ENCODE measurements at regions not wholly inside any gene's neighbourhood (a gene's known extent, or its start where the extent isn't known, plus 50 kb on each side); places are given as distances from the start of the nearest gene placed in this dataset.

- Mint-ChIP-seq H3K27ac (no peak overlapping the region), H3K27me3 (ENCODE audit: insufficient read depth) (no peaks in the 10 kb centered on the region), H3K9me3 (peaks cover 7% of the 10 kb centered on the region), H3K4me1 (peaks cover 2% of the 10 kb centered on the region), H3K4me3 (no peak overlapping the region), H3K36me3 (ENCODE audit: low read depth) (no peaks in the 10 kb centered on the region)
- H3K4me1 ChIP-seq (ENCODE audit: control insufficient read depth, insufficient read depth, low read length) = no peaks in the 10 kb centered on the region
- H3K36me3 ChIP-seq (ENCODE audit: control insufficient read depth, insufficient read depth, low read length) = no peaks in the 10 kb centered on the region
- no peaks in the 10 kb centered on the region for H3K27me3 ChIP-seq (ENCODE audit: control insufficient read depth, insufficient read depth, low read length, poor library complexity, severe bottlenecking)
- no peaks in the 10 kb centered on the region for H3K9me3 ChIP-seq (ENCODE audit: control insufficient read depth, low read length)
- H3K9ac ChIP-seq (ENCODE audit: extremely low read depth, low read length, poor library complexity, severe bottlenecking) = no peak overlapping the region
- H3K4me3 ChIP-seq (ENCODE audit: low read length) = no peak overlapping the region
- no peak overlapping the region for H3K27ac ChIP-seq (ENCODE audit: low read depth, low read length)
- no peak for DNase-seq
- WGBS, 2 experiments (ENCODE audit: insufficient coverage in 1 of 2, insufficient read length in 1 of 2) = 83 to 100% methylated on average over 1 to 3 of the region's 3 CpGs
- no peak for TF ChIP-seq CTCF (conservative IDR thresholded peaks at IDR 0.05)
These were observed 423.9 kb downstream of the DMRT2 start for GRCh38 chr9:1473956-1474634.

DNA sequence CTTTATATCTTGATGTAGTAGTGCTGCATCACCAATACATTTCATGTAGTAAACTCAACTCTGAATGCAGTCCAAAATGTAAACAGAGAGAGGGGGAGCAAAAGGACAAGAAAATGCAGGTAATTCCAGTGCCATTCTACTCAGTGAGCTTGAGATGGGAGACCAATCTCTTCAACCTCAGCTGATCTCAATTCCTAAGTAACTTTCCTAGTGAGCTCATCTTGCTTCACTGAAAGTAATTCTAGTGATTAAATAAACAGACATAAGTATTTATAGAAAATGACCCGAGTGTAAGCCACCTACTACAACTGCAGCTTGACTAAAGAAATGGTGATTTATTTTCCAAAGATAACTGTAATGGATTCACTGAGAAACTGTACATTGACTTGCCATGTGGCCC, 424.5 kb downstream of the DMRT2 start:
- Histone ChIP-seq H3K9ac (ENCODE audit: extremely low read depth, low read length, poor library complexity, severe bottlenecking) (no peak overlapping the region), H3K36me3 (ENCODE audit: control insufficient read depth, insufficient read depth, low read length) (no peaks in the 10 kb centered on the region), H3K27ac (ENCODE audit: low read depth, low read length) (no peak overlapping the region), H3K4me3 (ENCODE audit: low read length) (no peak overlapping the region), H3K4me1 (ENCODE audit: control insufficient read depth, insufficient read depth, low read length) (no peaks in the 10 kb centered on the region), H3K27me3 (ENCODE audit: control insufficient read depth, insufficient read depth, low read length, poor library complexity, severe bottlenecking) (no peaks in the 10 kb centered on the region), H3K9me3 (ENCODE audit: control insufficient read depth, low read length) (no peaks in the 10 kb centered on the region)
- Mint-ChIP-seq H3K4me1 (peaks cover 5% of the 10 kb centered on the region), H3K36me3 (ENCODE audit: low read depth) (no peaks in the 10 kb centered on the region), H3K27ac (no peak overlapping the region), H3K9me3 (peaks cover 7% of the 10 kb centered on the region), H3K4me3 (no peak overlapping the region), H3K27me3 (ENCODE audit: insufficient read depth) (no peaks in the 10 kb centered on the region)
- no peak for TF ChIP-seq CTCF (conservative IDR thresholded peaks at IDR 0.05)
- no peak for DNase-seq
- 83% methylated on average over 1 of the region's 1 CpG; no CpG with 5 or more reads in 1 of the 2 experiments for WGBS, 2 experiments (ENCODE audit: insufficient coverage in 1 of 2, insufficient read length in 1 of 2)

DNA sequence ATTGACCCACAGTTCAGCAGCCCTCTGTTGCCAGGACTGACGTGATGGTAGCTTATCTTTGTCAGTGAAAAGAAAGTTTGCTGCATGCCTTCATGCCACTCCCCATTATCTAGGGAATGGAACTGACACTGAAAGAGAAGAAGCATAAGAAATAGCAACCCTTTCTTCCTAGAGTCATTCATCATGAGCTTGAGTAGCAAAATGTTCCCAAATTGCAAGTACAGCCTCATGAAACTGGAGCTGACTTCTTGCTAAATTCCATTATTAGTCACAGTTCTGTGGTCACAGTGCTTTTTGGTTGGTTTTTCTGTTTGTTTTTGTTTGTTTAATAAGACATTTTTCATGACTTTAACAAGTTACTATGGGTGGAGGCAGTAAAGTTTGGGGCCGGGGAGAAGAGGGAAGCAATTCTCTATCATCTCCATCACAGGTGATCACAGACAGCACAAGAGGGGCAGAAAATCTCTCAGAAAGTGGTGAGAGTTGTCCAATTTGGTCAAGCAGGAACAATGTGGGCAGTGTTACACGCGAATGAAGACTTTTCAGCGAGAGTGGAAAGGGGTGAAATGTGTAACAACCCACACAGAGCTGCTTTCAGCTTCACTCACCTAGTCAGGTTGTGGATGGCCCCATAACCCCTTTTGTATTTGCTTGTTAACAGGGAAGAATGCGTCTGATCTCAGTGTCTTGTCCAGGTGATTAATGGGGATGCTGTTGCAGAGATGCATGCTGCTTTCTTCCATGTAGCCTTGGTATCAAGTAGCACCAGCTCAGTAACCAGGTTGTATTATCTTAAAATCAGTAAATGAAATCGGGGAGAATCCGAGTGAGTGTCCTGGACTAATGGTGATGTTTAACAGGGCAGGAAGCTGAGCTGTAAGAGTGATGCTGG, 440.4 kb downstream of the DMRT2 start:
- no peak overlapping the region for H3K9ac ChIP-seq (ENCODE audit: extremely low read depth, low read length, poor library complexity, severe bottlenecking)
- no peak for DNase-seq
- H3K4me3 ChIP-seq (ENCODE audit: low read length) = no peak overlapping the region
- H3K36me3 Mint-ChIP-seq (ENCODE audit: low read depth) = no peaks in the 10 kb centered on the region
- no peak for TF ChIP-seq CTCF (conservative IDR thresholded peaks at IDR 0.05)
- H3K27me3 Mint-ChIP-seq (ENCODE audit: insufficient read depth) = no peaks in the 10 kb centered on the region
- H3K27ac ChIP-seq (ENCODE audit: low read depth, low read length) = no peak overlapping the region
- H3K4me3 Mint-ChIP-seq = no peak overlapping the region
- peaks cover 5% of the 10 kb centered on the region for H3K9me3 ChIP-seq (ENCODE audit: control insufficient read depth, low read length)
- WGBS, 2 experiments (ENCODE audit: insufficient coverage in 1 of 2, insufficient read length in 1 of 2) = 87 to 94% methylated on average over 3 to 8 of the region's 8 CpGs
- H3K27me3 ChIP-seq (ENCODE audit: control insufficient read depth, insufficient read depth, low read length, poor library complexity, severe bottlenecking) = no peaks in the 10 kb centered on the region
- H3K4me1 Mint-ChIP-seq = no peaks in the 10 kb centered on the region
- H3K4me1 ChIP-seq (ENCODE audit: control insufficient read depth, insufficient read depth, low read length) = no peaks in the 10 kb centered on the region
- peaks cover 10% of the 10 kb centered on the region for H3K9me3 Mint-ChIP-seq
- H3K27ac Mint-ChIP-seq = no peak overlapping the region
- no peaks in the 10 kb centered on the region for H3K36me3 ChIP-seq (ENCODE audit: control insufficient read depth, insufficient read depth, low read length)

All from endodermal cell (in vitro differentiated cells).